Endothelial cell of umbilical vein (primary cell): ENCODE measurements at regions not wholly inside any gene's neighbourhood (a gene's known extent, or its start where the extent isn't known, plus 50 kb on each side); places are given as distances from the start of the nearest gene placed in this dataset.
"Not testable (repeated sequence)": the region's sequence is repeated elsewhere in the genome, so short reads cannot be mapped to it uniquely, and the experiment has no call there.

Source experiments
- POLR2A ChIP-seq: IDR thresholded peaks from 2 replicates; pipeline ENCODE4 v1.6.1; 2012; ENCODE audit warnings: low read depth, mild to moderate bottlenecking, control low read depth, low read length
- POLR2AphosphoS5 ChIP-seq: IDR thresholded peaks from 2 replicates; pipeline ENCODE4 v1.6.1; 2012; ENCODE audit warnings: low read depth, mild to moderate bottlenecking, control low read depth, low read length, moderate library complexity; ENCODE audit not compliant: insufficient read depth

- TF ChIP-seq POLR2A, POLR2AphosphoS5: not testable (repeated sequence)
Measured at GRCh38 chr2:234697300-234697876, 200.5 kb upstream of the ARL4C start.
